ENCODE measurements at regions not wholly inside any gene's neighbourhood (a gene's known extent, or its start where the extent isn't known, plus 50 kb on each side); places are given as distances from the start of the nearest gene placed in this dataset.
"Not testable (repeated sequence)": the region's sequence is repeated elsewhere in the genome, so short reads cannot be mapped to it uniquely, and the experiment has no call there.

- DNase-seq (ENCODE audit: low read depth) = no peak
- no peak for TF ChIP-seq CTCF (conservative IDR thresholded peaks at IDR 0.05; ENCODE audit: low read depth, low read length)
- no peak overlapping the region for H3K4me3 ChIP-seq (ENCODE audit: low read depth, low read length)
Observed at GRCh38 chr11:41799754-41800153, 340.3 kb upstream of the LRRC4C start.

- DNase-seq (ENCODE audit: low read depth) = no peak
- TF ChIP-seq CTCF (conservative IDR thresholded peaks at IDR 0.05; ENCODE audit: low read depth, low read length) = no peak
- no peak overlapping the region for H3K4me3 ChIP-seq (ENCODE audit: low read depth, low read length)
Observed at GRCh38 chr11:41803895-41804294, 344.4 kb upstream of the LRRC4C start.

- TF ChIP-seq CTCF (conservative IDR thresholded peaks at IDR 0.05; ENCODE audit: low read depth, low read length) = no peak
- DNase-seq (ENCODE audit: low read depth) = no peak
- H3K4me3 ChIP-seq (ENCODE audit: low read depth, low read length) = no peak overlapping the region
Observed at GRCh38 chr11:41816396-41816795, 356.9 kb upstream of the LRRC4C start.

- not testable (repeated sequence) for H3K4me3 ChIP-seq (ENCODE audit: low read depth, low read length)
Observed at GRCh38 chr11:41824287-41824686, 364.8 kb upstream of the LRRC4C start.

GRCh38 chr11:41826085-41826484, 366.6 kb upstream of the LRRC4C start:
- DNase-seq (ENCODE audit: low read depth) = no peak
- H3K4me3 ChIP-seq (ENCODE audit: low read depth, low read length) = no peak overlapping the region
- no peak for TF ChIP-seq CTCF (conservative IDR thresholded peaks at IDR 0.05; ENCODE audit: low read depth, low read length)

More at GRCh38 chr11:41824287-41824686, 364.8 kb upstream of the LRRC4C start:
- DNase-seq (ENCODE audit: low read depth) = not testable (repeated sequence)

- H3K4me3 ChIP-seq (ENCODE audit: low read depth, low read length) = no peak overlapping the region
- no peak for TF ChIP-seq CTCF (conservative IDR thresholded peaks at IDR 0.05; ENCODE audit: low read depth, low read length)
- no peak for DNase-seq (ENCODE audit: low read depth)
Observed at GRCh38 chr11:41836431-41836830, 377.0 kb upstream of the LRRC4C start.

- TF ChIP-seq CTCF (conservative IDR thresholded peaks at IDR 0.05; ENCODE audit: low read depth, low read length) = no peak
- no peak overlapping the region for H3K4me3 ChIP-seq (ENCODE audit: low read depth, low read length)
- DNase-seq (ENCODE audit: low read depth) = no peak
Observed at GRCh38 chr11:41842673-41843072, 383.2 kb upstream of the LRRC4C start.

GRCh38 chr11:41845066-41845465, 385.6 kb upstream of the LRRC4C start:
- no peak for DNase-seq (ENCODE audit: low read depth)
- H3K4me3 ChIP-seq (ENCODE audit: low read depth, low read length) = no peak overlapping the region
- TF ChIP-seq CTCF (conservative IDR thresholded peaks at IDR 0.05; ENCODE audit: low read depth, low read length) = no peak
